ENCODE measurements at regions not wholly inside any gene's neighbourhood (a gene's known extent, or its start where the extent isn't known, plus 50 kb on each side); places are given as distances from the start of the nearest gene placed in this dataset.

- Histone ChIP-seq H3K18ac (ENCODE audit: extremely low read depth, low read length) (no peak overlapping the region), H2BK5ac (ENCODE audit: low read depth, low read length) (no peak overlapping the region), H4K8ac (ENCODE audit: extremely low read depth, insufficient read depth, low read length) (no peak overlapping the region), H2AK5ac (ENCODE audit: low read depth, low read length) (no peak overlapping the region), H2BK12ac (ENCODE audit: low read depth, low read length) (no peak overlapping the region), H3K14ac (ENCODE audit: insufficient read length) (no peak overlapping the region), H3K56ac (replicated peaks; ENCODE audit: insufficient read length, low read depth, low read length) (no peak overlapping the region), H2BK15ac (ENCODE audit: low read length) (no peak overlapping the region), H3K27ac (ENCODE audit: low read depth, low read length) (no peak overlapping the region), H3K9me3 (ENCODE audit: insufficient read depth in 2 of 2, low read depth in 1 of 2, low read length in 1 of 2) (no peaks in the 10 kb centered on the region), H2BK20ac (ENCODE audit: low read length) (no peak overlapping the region), H3K4me1 (replicated peaks in 1 of 4; ENCODE audit: control insufficient read depth in 3 of 4, insufficient read depth in 4 of 4, low read length in 3 of 4) (no peaks in the 10 kb centered on the region), H3K79me1 (ENCODE audit: low read depth, low read length) (no peaks in the 10 kb centered on the region), H2BK120ac (replicated peaks; ENCODE audit: low read depth, low read length) (no peak overlapping the region), H3K4me3 (ENCODE audit: extremely low read depth in 1 of 4, insufficient read depth in 2 of 4, low read depth in 3 of 4, low read length in 4 of 4) (no peak overlapping the region), H3K4ac (replicated peaks; ENCODE audit: insufficient read length, low read depth, low read length) (no peak overlapping the region), H3K23me2 (ENCODE audit: low read depth, low read length) (no peaks in the 10 kb centered on the region), H4K20me1 (replicated peaks in 1 of 2; ENCODE audit: control insufficient read depth in 1 of 2, insufficient read depth in 2 of 2, low read length in 2 of 2) (no peaks in the 10 kb centered on the region), H2AFZ (ENCODE audit: low read length) (no peak overlapping the region), H4K5ac (ENCODE audit: insufficient read length, low read depth, low read length) (no peak overlapping the region), H3K9ac (replicated peaks in 1 of 4; ENCODE audit: extremely low read depth in 1 of 4, low read depth in 3 of 4, low read length in 3 of 4) (no peak overlapping the region), H3K79me2 (ENCODE audit: control insufficient read depth in 1 of 2, insufficient read depth in 2 of 2, low read length in 2 of 2) (no peaks in the 10 kb centered on the region), H4K91ac (replicated peaks; ENCODE audit: insufficient read length, low read length) (no peak overlapping the region), H3K23ac (ENCODE audit: insufficient read length) (no peak overlapping the region), H3K36me3 (ENCODE audit: control insufficient read depth in 2 of 4, insufficient read depth in 4 of 4, low read length in 3 of 4) (no peaks in the 10 kb centered on the region), H3K27me3 (replicated peaks in 1 of 4; ENCODE audit: control insufficient read depth in 3 of 4, extremely low read depth in 1 of 4, insufficient read depth in 3 of 4, low read length in 3 of 4) (no peaks in the 10 kb centered on the region), H3K4me2 (ENCODE audit: insufficient read depth in 1 of 2, low read depth in 2 of 2, low read length in 2 of 2) (no peak overlapping the region)
- DNase-seq (ENCODE audit: low read depth in 1 of 2, low spot score in 2 of 2) = no peak
- 93% methylated on average over 1 of the region's 1 CpG; no CpG with 5 or more reads in 1 of the 2 experiments for WGBS, 2 experiments (ENCODE audit: extremely low coverage in 1 of 2, insufficient coverage in 1 of 2, insufficient read length in 1 of 2, insufficient replicate concordance in 2 of 2, low coverage in 1 of 2, low lambda C conversion rate in 2 of 2, missing lambda C conversion rate in 1 of 2)
- CTCF ChIA-PET (ENCODE audit: partially characterized antibody) = no interaction called here
- TF ChIP-seq KDM5A (IDR thresholded peaks at IDR 0.05; ENCODE audit: low read length) (no peak), EGR1 (IDR thresholded peaks at IDR 0.05; ENCODE audit: borderline replicate concordance, low read depth, low read length) (no peak)
- POLR2A ChIA-PET (ENCODE audit: partially characterized antibody) = no interaction called here
- FAIRE-seq = no peak
Measured at GRCh38 chr9:99345451-99345850, 123.4 kb downstream of the SEC61B start.
